ENCODE measurements at regions not wholly inside any gene's neighbourhood (a gene's known extent, or its start where the extent isn't known, plus 50 kb on each side); places are given as distances from the start of the nearest gene placed in this dataset.

DNA sequence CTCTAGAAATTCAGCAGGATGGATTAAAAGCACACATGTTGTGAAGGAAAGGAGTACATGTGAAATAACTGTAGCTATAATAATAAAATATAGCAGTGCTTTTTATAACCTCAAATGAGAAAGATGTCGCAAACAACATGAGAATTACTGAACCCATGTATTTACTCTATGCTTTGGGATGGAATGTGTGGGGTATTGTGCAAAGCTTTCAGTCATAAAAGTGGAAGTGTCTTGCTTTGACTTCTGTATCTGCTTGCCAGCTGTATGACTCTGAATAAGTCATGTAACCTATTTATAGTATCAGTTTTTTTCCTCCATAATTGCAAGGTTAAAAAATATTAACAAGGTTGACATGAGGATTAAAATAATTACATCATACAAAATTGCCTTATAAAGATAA lies 519.3 kb upstream of the CADM2 start:
- intact Hi-C loops (cut with DNase I; ENCODE audit: low total_unique reads): no loop called here
- no peaks in the 10 kb centered on the region for H3K36me3 ChIP-seq
- no peak overlapping the region for H3K27ac ChIP-seq
- TF ChIP-seq POLR2A (IDR thresholded peaks at IDR 0.05) (no peak), EP300 (IDR thresholded peaks at IDR 0.05) (no peak), POLR2AphosphoS5 (IDR thresholded peaks at IDR 0.05) (no peak)
- TF ChIP-seq, protein P1, sequence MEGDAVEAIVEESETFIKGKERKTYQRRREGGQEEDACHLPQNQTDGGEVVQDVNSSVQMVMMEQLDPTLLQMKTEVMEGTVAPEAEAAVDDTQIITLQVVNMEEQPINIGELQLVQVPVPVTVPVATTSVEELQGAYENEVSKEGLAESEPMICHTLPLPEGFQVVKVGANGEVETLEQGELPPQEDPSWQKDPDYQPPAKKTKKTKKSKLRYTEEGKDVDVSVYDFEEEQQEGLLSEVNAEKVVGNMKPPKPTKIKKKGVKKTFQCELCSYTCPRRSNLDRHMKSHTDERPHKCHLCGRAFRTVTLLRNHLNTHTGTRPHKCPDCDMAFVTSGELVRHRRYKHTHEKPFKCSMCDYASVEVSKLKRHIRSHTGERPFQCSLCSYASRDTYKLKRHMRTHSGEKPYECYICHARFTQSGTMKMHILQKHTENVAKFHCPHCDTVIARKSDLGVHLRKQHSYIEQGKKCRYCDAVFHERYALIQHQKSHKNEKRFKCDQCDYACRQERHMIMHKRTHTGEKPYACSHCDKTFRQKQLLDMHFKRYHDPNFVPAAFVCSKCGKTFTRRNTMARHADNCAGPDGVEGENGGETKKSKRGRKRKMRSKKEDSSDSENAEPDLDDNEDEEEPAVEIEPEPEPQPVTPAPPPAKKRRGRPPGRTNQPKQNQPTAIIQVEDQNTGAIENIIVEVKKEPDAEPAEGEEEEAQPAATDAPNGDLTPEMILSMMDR (IDR thresholded peaks at IDR 0.05): no peak
- no peaks in the 10 kb centered on the region for H3K27me3 ChIP-seq
- no peak for DNase-seq
- 82 to 96% (median 89%) methylated on average over 1 of the region's 1 CpG for whole genome bisulfite sequencing, 5 donors
- H3K4me3 ChIP-seq: no peak overlapping the region
- H3K9me3 ChIP-seq: no peaks in the 10 kb centered on the region
- H3K4me1 ChIP-seq: no peaks in the 10 kb centered on the region

DNA sequence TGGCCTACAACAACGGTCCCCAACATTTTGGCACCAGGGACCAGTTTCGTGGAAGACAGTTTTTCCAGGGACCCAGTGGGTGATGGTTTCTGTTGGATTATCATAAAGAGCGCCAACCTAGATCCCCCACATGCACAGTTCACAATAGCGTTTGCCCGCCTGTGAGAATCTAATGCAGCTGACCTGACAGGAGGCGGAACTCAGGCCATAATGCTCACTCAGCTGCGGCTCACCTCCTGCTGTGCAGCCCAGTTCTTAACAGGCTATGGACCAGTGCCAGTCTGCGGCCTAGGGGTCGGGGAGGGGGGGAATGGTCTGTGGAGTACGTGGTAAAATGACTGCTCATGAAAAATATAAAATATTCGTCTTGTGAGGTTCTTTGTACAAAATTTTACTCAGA lies 518.5 kb upstream of the CADM2 start:
- no peak for DNase-seq

DNA sequence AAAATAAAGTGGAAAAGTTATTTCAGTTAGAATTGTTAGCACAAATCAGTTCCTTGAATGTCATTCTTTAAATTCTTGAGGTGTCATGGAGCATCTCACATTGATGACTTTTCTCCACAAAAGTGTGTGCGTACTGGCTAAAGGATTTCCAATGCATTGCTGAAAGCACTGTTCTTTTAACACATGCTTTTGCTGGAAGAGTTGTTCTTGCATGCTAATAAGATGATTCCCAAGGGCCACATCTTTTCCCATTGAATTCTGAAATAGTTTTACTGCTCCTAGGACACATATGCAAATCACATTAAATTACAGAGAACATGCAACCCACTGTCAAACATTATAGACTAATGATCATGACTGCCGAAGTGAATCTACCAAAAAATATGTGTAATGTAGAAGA lies 516.3 kb upstream of the CADM2 start:
- Histone ChIP-seq H3K27me3 (no peaks in the 10 kb centered on the region), H3K9me3 (no peaks in the 10 kb centered on the region), H3K4me3 (no peak overlapping the region), H3K36me3 (no peaks in the 10 kb centered on the region), H3K4me1 (no peaks in the 10 kb centered on the region), H3K27ac (no peak overlapping the region)
- TF ChIP-seq POLR2A (IDR thresholded peaks at IDR 0.05) (no peak), POLR2AphosphoS5 (IDR thresholded peaks at IDR 0.05) (no peak), EP300 (IDR thresholded peaks at IDR 0.05) (no peak)
- TF ChIP-seq, protein P1 (IDR thresholded peaks at IDR 0.05): no peak
- no peak for DNase-seq
- intact Hi-C loops (cut with DNase I; ENCODE audit: low total_unique reads): no loop called here
- 80 to 86% (median 82%) methylated on average over 2 of the region's 2 CpGs for WGBS, 5 donors

More for the DNA sequence above, 518.5 kb upstream of the CADM2 start:
- no peaks in the 10 kb centered on the region for H3K4me1 ChIP-seq
- no peak for TF ChIP-seq POLR2AphosphoS5 (IDR thresholded peaks at IDR 0.05)
- TF ChIP-seq POLR2A (IDR thresholded peaks at IDR 0.05): no peak
- no peak for TF ChIP-seq EP300 (IDR thresholded peaks at IDR 0.05)
- TF ChIP-seq, protein P1 (IDR thresholded peaks at IDR 0.05): no peak
- no peaks in the 10 kb centered on the region for H3K27me3 ChIP-seq
- no peak overlapping the region for H3K4me3 ChIP-seq
- no peak overlapping the region for H3K27ac ChIP-seq
- no peaks in the 10 kb centered on the region for H3K9me3 ChIP-seq
- 72 to 81% (median 73%) methylated on average over 11 of the region's 11 CpGs for WGBS, 5 donors
- H3K36me3 ChIP-seq: no peaks in the 10 kb centered on the region
- intact Hi-C loops (cut with DNase I; ENCODE audit: low total_unique reads): no loop called here

DNA sequence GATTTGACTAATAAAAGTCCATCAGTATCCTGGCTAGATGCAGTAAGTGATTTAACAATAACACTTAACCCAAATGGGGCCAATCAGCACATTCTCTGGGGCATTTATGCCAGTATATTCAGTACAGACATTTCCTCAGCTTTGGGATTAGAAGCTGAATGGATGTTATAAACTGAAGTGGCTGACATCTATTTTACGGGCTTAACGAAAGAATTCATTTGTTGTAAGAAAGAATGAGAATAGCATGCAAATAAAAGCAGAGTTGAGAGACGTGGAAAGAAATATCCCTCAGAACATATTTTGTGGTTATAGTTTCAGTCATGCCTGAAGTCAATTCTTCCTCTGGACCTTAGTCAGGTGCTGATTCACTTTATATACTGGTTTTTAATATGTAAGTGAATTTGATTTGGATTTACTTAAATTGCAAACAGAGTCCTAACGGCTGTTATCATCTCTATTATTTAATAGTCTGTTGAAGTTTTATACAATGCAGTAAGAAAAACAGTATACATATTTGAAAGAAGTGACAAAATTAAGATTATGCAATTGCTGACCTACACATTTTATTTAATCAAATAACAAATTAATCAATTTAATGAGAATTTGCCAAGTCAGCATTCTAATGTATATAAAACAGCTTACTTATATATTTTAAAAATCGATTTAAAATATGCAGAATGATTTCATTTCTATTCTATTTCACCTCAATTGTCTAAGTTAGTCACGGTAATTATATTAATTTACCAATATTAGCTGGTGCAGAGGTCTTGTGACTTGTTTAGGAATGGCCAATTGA lies 513.9 kb upstream of the CADM2 start:
- 59 to 76% (median 61%) methylated on average over 6 of the region's 6 CpGs for WGBS, 5 donors
- intact Hi-C loops (cut with DNase I; ENCODE audit: low total_unique reads): no loop called here
- DNase-seq: no peak

More for the DNA sequence above, 513.9 kb upstream of the CADM2 start:
- Histone ChIP-seq H3K27ac (no peak overlapping the region), H3K9me3 (peaks cover 0 to 7% (median 0%) of the 10 kb centered on the region in 4 donors), H3K36me3 (no peaks in the 10 kb centered on the region), H3K27me3 (no peaks in the 10 kb centered on the region), H3K4me3 (no peak overlapping the region), H3K4me1 (no peaks in the 10 kb centered on the region)
- TF ChIP-seq POLR2A (IDR thresholded peaks at IDR 0.05) (no peak), EP300 (IDR thresholded peaks at IDR 0.05) (no peak), POLR2AphosphoS5 (IDR thresholded peaks at IDR 0.05) (no peak)
- TF ChIP-seq, protein P1 (IDR thresholded peaks at IDR 0.05): no peak

All from stomach (tissue), 8 donors.